H1 (cell line): ENCODE measurements at regions not wholly inside any gene's neighbourhood (a gene's known extent, or its start where the extent isn't known, plus 50 kb on each side); places are given as distances from the start of the nearest gene placed in this dataset.

Experiments
- CTCF ChIA-PET: fragments of 300-600 bp; sonication (Branson Sonifier 250); formaldehyde crosslinking; loops from one replicate; lab custom pipeline; 2021; ENCODE audit not compliant: partially characterized antibody; lab: Charles Lee
- POLR2A ChIA-PET: fragments of 300-600 bp; sonication (Branson Sonifier 250); formaldehyde crosslinking; loops from one replicate; lab custom pipeline; 2021; ENCODE audit warnings: inconsistent platforms; ENCODE audit not compliant: partially characterized antibody; lab: Charles Lee
- DNase-seq, 2 experiments: peaks; one replicate each; pipeline versions ENCODE4 v3.0.0 to v3.0.0-alpha.2; 2010 to 2022; ENCODE audit warnings: low spot score in 2 of 2, low read depth in 1 of 2, mixed read lengths in 1 of 2
- FAIRE-seq: peaks from 2 replicates; lab custom pipeline; 2011; peaks lifted over from hg19 to GRCh38; lab: Jason Lieb, UNC
- H2AFZ ChIP-seq: 2 replicates; pipeline ENCODE4 v1.8.1; 2012; ENCODE audit warnings: low read length, inconsistent platforms
- H2AK5ac ChIP-seq: 2 replicates; pipeline ENCODE4 v1.6.1; 2013; ENCODE audit warnings: low read depth, low read length
- H2BK120ac ChIP-seq: replicated peaks from 2 replicates; pipeline ENCODE3; 2013; ENCODE audit warnings: low read depth, low read length, inconsistent platforms
- H2BK12ac ChIP-seq: 2 replicates; pipeline ENCODE4 v1.6.1; 2013; ENCODE audit warnings: low read depth, low read length
- H2BK15ac ChIP-seq: 2 replicates; pipeline ENCODE4 v1.6.1; 2013; ENCODE audit warnings: low read length
- H2BK20ac ChIP-seq: 2 replicates; pipeline ENCODE4 v1.6.1; 2013; ENCODE audit warnings: low read length
- H2BK5ac ChIP-seq: 2 replicates; pipeline ENCODE4 v1.6.1; 2013; ENCODE audit warnings: low read depth, low read length
- H3K14ac ChIP-seq: 2 replicates; pipeline ENCODE4 v1.6.1; 2013; ENCODE audit warnings: inconsistent platforms; ENCODE audit not compliant: insufficient read length
- H3K18ac ChIP-seq: 2 replicates; pipeline ENCODE4 v1.6.1; 2013; ENCODE audit warnings: low read length; ENCODE audit errors: extremely low read depth
- H3K23ac ChIP-seq: 2 replicates; pipeline ENCODE4 v1.6.1; 2013; ENCODE audit warnings: inconsistent platforms; ENCODE audit not compliant: insufficient read length
- H3K23me2 ChIP-seq: 2 replicates; pipeline ENCODE4 v1.6.1; 2013; ENCODE audit warnings: low read depth, low read length
- H3K27ac ChIP-seq: 2 replicates; pipeline ENCODE4 v1.6.1; 2011; ENCODE audit warnings: low read depth, low read length, inconsistent platforms
- H3K27me3 ChIP-seq, 4 experiments: replicated peaks in 1 of 4; 1 replicate in 1 of 4; 2 replicates in 3 of 4; pipeline versions ENCODE4 v1.6.1 to v1.8.1; 2011 to 2013; ENCODE audit warnings: low read length in 3 of 4, mild to moderate bottlenecking in 3 of 4, inconsistent platforms in 2 of 4, mixed read lengths in 2 of 4, moderate library complexity in 1 of 4; ENCODE audit not compliant: control insufficient read depth in 3 of 4, insufficient read depth in 3 of 4; ENCODE audit errors: extremely low read depth in 1 of 4
- H3K36me3 ChIP-seq, 4 experiments: 2 replicates each; pipeline versions ENCODE4 v1.6.1 to v1.8.1; 2011 to 2013; ENCODE audit warnings: mild to moderate bottlenecking in 4 of 4, low read length in 3 of 4, moderate library complexity in 2 of 4, control low read depth in 1 of 4, inconsistent platforms in 1 of 4; ENCODE audit not compliant: insufficient read depth in 4 of 4, control insufficient read depth in 2 of 4
- H3K4ac ChIP-seq: replicated peaks from 2 replicates; pipeline ENCODE3; 2013; ENCODE audit warnings: low read length, low read depth, mixed read lengths, inconsistent platforms; ENCODE audit not compliant: insufficient read length
- H3K4me1 ChIP-seq, 4 experiments: replicated peaks in 1 of 4; 1 replicate in 1 of 4; 2 replicates in 3 of 4; pipeline versions ENCODE4 v1.6.1 to v1.8.1; 2011 to 2013; ENCODE audit warnings: low read length in 3 of 4, inconsistent platforms in 2 of 4, mixed read lengths in 1 of 4; ENCODE audit not compliant: insufficient read depth in 4 of 4, control insufficient read depth in 3 of 4
- H3K4me2 ChIP-seq, 2 experiments: 2 replicates each; pipeline versions ENCODE4 v1.6.1 to v1.8.1; 2011 to 2013; ENCODE audit warnings: low read depth in 2 of 2, low read length in 2 of 2, control low read depth in 1 of 2, inconsistent platforms in 1 of 2, mild to moderate bottlenecking in 1 of 2; ENCODE audit not compliant: insufficient read depth in 1 of 2
- H3K4me3 ChIP-seq, 4 experiments: fragments of 200-600, 300-600 bp in 1 of 4; sonication (generic), shearing (Covaris generic), sonication (Bioruptor Twin) in 1 of 4; 2 replicates each; pipeline versions ENCODE4 v1.5.1 to v1.8.1; 2011 to 2016; ENCODE audit warnings: low read length in 4 of 4, low read depth in 3 of 4, control low read depth in 2 of 4, inconsistent platforms in 2 of 4, mild to moderate bottlenecking in 2 of 4, mixed read lengths in 1 of 4, moderate library complexity in 1 of 4; ENCODE audit not compliant: insufficient read depth in 2 of 4; ENCODE audit errors: extremely low read depth in 1 of 4
- H3K56ac ChIP-seq: replicated peaks from 2 replicates; pipeline ENCODE3; 2013; ENCODE audit warnings: low read depth, mild to moderate bottlenecking, mixed read lengths, low read length, inconsistent platforms; ENCODE audit not compliant: insufficient read length
- H3K79me1 ChIP-seq: 2 replicates; pipeline ENCODE4 v1.6.1; 2013; ENCODE audit warnings: low read depth, low read length, control low read depth
- H3K79me2 ChIP-seq, 2 experiments: 2 replicates each; pipeline versions ENCODE4 v1.6.1 to v1.8.1; 2012 to 2013; ENCODE audit warnings: low read length in 2 of 2, mild to moderate bottlenecking in 2 of 2, inconsistent platforms in 1 of 2; ENCODE audit not compliant: insufficient read depth in 2 of 2, control insufficient read depth in 1 of 2
- H3K9ac ChIP-seq, 4 experiments: replicated peaks in 1 of 4; 1 replicate in 1 of 4; 2 replicates in 3 of 4; pipeline versions ENCODE4 v1.6.1 to v1.8.1; 2011 to 2013; ENCODE audit warnings: low read depth in 3 of 4, low read length in 3 of 4, control low read depth in 2 of 4, mild to moderate bottlenecking in 2 of 4, moderate library complexity in 2 of 4, inconsistent platforms in 1 of 4; ENCODE audit errors: extremely low read depth in 1 of 4
- H3K9me3 ChIP-seq, 2 experiments: 2 replicates each; pipeline versions ENCODE4 v1.6.1 to v1.8.1; 2012 to 2013; ENCODE audit warnings: mild to moderate bottlenecking in 2 of 2, moderate library complexity in 2 of 2, control low read depth in 1 of 2, inconsistent platforms in 1 of 2, low read depth in 1 of 2, low read length in 1 of 2, mixed read lengths in 1 of 2; ENCODE audit not compliant: insufficient read depth in 2 of 2
- H4K20me1 ChIP-seq, 2 experiments: replicated peaks in 1 of 2; 2 replicates each; pipeline versions ENCODE3 to v1.8.1; 2011 to 2013; ENCODE audit warnings: inconsistent platforms in 2 of 2, low read length in 2 of 2, mild to moderate bottlenecking in 1 of 2; ENCODE audit not compliant: insufficient read depth in 2 of 2, control insufficient read depth in 1 of 2
- H4K5ac ChIP-seq: 2 replicates; pipeline ENCODE4 v1.6.1; 2013; ENCODE audit warnings: low read length, low read depth, mixed read lengths, inconsistent platforms; ENCODE audit not compliant: insufficient read length
- H4K8ac ChIP-seq: 2 replicates; pipeline ENCODE4 v1.8.0; 2013; ENCODE audit warnings: mild to moderate bottlenecking, moderate library complexity, low read length, inconsistent platforms; ENCODE audit not compliant: insufficient read depth; ENCODE audit errors: extremely low read depth
- H4K91ac ChIP-seq: replicated peaks from 2 replicates; pipeline ENCODE3; 2013; ENCODE audit warnings: low read length, mixed read lengths, inconsistent platforms; ENCODE audit not compliant: insufficient read length
- CEBPB ChIP-seq: IDR thresholded peaks from 2 replicates; pipeline ENCODE4 v1.6.1; 2012; ENCODE audit warnings: low read depth, low read length
- CHD1 ChIP-seq: IDR thresholded peaks from 2 replicates; pipeline ENCODE4 v1.6.1; 2012; ENCODE audit warnings: low read depth, low read length, improper control_type of control experiment
- CREB1 ChIP-seq: IDR thresholded peaks from 2 replicates; pipeline ENCODE4 v1.6.1; 2012; ENCODE audit warnings: inconsistent platforms
- SAP30 ChIP-seq: fragments of 300-600 bp; sonication (generic); IDR thresholded peaks from 2 replicates; pipeline ENCODE4 v1.7.1; 2012; ENCODE audit warnings: low read length, moderate library complexity, mild to moderate bottlenecking, inconsistent platforms; ENCODE audit not compliant: insufficient read depth, insufficient replicate concordance
- SIRT6 ChIP-seq: IDR thresholded peaks from one replicate; pipeline ENCODE4 v1.7.1; 2012; ENCODE audit warnings: low read length, inconsistent platforms
- SRF ChIP-seq: IDR thresholded peaks from 2 replicates; pipeline ENCODE4 v1.6.1; 2011; ENCODE audit warnings: mild to moderate bottlenecking, low read depth, low read length, moderate library complexity
- TAF1 ChIP-seq: IDR thresholded peaks from 2 replicates; pipeline ENCODE4 v1.6.1; 2011; ENCODE audit warnings: mild to moderate bottlenecking, low read depth, low read length
- TAF7 ChIP-seq: optimal IDR thresholded peaks from 2 replicates; pipeline ENCODE3; 2011; ENCODE audit warnings: low read depth, mild to moderate bottlenecking, inconsistent platforms, low read length, moderate library complexity, borderline replicate concordance
- TCF12 ChIP-seq: IDR thresholded peaks from 2 replicates; pipeline ENCODE4 v1.6.1; 2011; ENCODE audit warnings: low read depth, mild to moderate bottlenecking, low read length
- ZNF274 ChIP-seq: IDR thresholded peaks from 2 replicates; pipeline ENCODE4 v1.7.0; 2012; ENCODE audit warnings: low read length, borderline replicate concordance; ENCODE audit errors: extremely low read depth
- WGBS, 2 experiments: shearing (Covaris generic) in 1 of 2; methylation state at CpG; one replicate each; pipeline versions ENCODE4 v1.1.6 to v1.1.7; 2013 to 2015; ENCODE audit warnings: low lambda C conversion rate in 2 of 2, mixed read lengths in 2 of 2, inconsistent platforms in 1 of 2, low coverage in 1 of 2, missing lambda C conversion rate in 1 of 2; ENCODE audit not compliant: insufficient replicate concordance in 2 of 2, insufficient coverage in 1 of 2, insufficient read length in 1 of 2; ENCODE audit errors: extremely low coverage in 1 of 2, missing lambda C conversion rate in 1 of 2; 5-methylcytosine and 5-hydroxymethylcytosine counted together
- TF ChIP-seq, protein P1 (sequence below): IDR thresholded peaks from 2 replicates; pipeline ENCODE4 v1.6.1; 2012; ENCODE audit warnings: low read length, inconsistent platforms

DNA sequence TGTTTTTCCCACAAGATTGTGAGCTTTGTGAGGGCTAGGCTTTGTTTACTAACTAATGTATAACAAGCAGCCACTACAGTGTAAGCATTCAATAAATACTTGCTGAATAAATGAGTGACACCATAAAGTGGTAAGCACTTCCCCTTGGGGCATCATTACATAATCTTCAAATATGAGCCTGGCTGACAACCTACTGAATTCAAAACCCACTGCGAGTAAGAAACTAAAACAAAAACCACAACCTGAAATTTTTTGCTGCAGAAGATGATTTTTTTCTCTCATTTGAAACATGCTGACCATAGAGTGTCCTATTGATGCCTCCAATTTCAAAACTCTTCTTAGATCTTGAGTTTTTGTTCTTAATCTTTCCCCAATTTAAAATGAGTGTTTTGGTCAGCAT lies 331.3 kb upstream of the CCNG1 start:
- no peaks in the 10 kb centered on the region for H3K79me2 ChIP-seq
- no peak overlapping the region for H3K56ac ChIP-seq
- no peak overlapping the region for H3K4ac ChIP-seq
- no peak overlapping the region for H2BK5ac ChIP-seq
- no peak overlapping the region for H3K27ac ChIP-seq
- no peak for DNase-seq
- no peak overlapping the region for H3K18ac ChIP-seq
- no peak overlapping the region for H3K14ac ChIP-seq
- H3K9ac ChIP-seq = no peak overlapping the region
- H3K23ac ChIP-seq = no peak overlapping the region
- H3K4me3 ChIP-seq = no peak overlapping the region
- H3K27me3 ChIP-seq = no peaks in the 10 kb centered on the region
- H4K91ac ChIP-seq = no peak overlapping the region
- no peak overlapping the region for H4K8ac ChIP-seq
- H3K23me2 ChIP-seq = no peaks in the 10 kb centered on the region
- no peak overlapping the region for H2BK120ac ChIP-seq
- H2BK15ac ChIP-seq = no peak overlapping the region
- no peak for TF ChIP-seq ZNF274
- no peak for TF ChIP-seq SAP30
- TF ChIP-seq, protein P1, sequence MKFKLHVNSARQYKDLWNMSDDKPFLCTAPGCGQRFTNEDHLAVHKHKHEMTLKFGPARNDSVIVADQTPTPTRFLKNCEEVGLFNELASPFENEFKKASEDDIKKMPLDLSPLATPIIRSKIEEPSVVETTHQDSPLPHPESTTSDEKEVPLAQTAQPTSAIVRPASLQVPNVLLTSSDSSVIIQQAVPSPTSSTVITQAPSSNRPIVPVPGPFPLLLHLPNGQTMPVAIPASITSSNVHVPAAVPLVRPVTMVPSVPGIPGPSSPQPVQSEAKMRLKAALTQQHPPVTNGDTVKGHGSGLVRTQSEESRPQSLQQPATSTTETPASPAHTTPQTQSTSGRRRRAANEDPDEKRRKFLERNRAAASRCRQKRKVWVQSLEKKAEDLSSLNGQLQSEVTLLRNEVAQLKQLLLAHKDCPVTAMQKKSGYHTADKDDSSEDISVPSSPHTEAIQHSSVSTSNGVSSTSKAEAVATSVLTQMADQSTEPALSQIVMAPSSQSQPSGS = no peak
- TF ChIP-seq CREB1 = no peak
- TF ChIP-seq TCF12 = no peak
- TF ChIP-seq CEBPB = no peak
- no peak for TF ChIP-seq CHD1
- no peak for TF ChIP-seq SRF
- TF ChIP-seq TAF1 = no peak
- TF ChIP-seq SIRT6 = no peak
- TF ChIP-seq TAF7 = no peak
- TF ChIP-seq, all 59 proteins: peak for 0
- H4K5ac ChIP-seq = no peak overlapping the region
- H3K4me1 ChIP-seq = no peaks in the 10 kb centered on the region; a peak in 1 of 7 replicates
- CTCF ChIA-PET = interaction anchor here (0.7 to 3.6 kb wide), 8 partner anchors 17 to 879 kb away, joined by 3 to 41 read pairs (median 4); no protein-coding TSS in a partner anchor
- 81% methylated on average over 1 of the region's 1 CpG; no CpG with 5 or more reads in 1 of the 2 experiments for WGBS, 2 experiments
- no peak overlapping the region for H2AK5ac ChIP-seq
- no peak overlapping the region for H3K4me2 ChIP-seq
- no peaks in the 10 kb centered on the region for H4K20me1 ChIP-seq
- H3K9me3 ChIP-seq = no peaks in the 10 kb centered on the region
- H3K36me3 ChIP-seq = no peaks in the 10 kb centered on the region
- POLR2A ChIA-PET = no interaction called here
- no peak overlapping the region for H2BK20ac ChIP-seq
- H3K79me1 ChIP-seq = no peaks in the 10 kb centered on the region
- no peak overlapping the region for H2AFZ ChIP-seq
- FAIRE-seq = no peak
- H2BK12ac ChIP-seq = no peak overlapping the region
